ENCODE measurements at regions not wholly inside any gene's neighbourhood (a gene's known extent, or its start where the extent isn't known, plus 50 kb on each side); places are given as distances from the start of the nearest gene placed in this dataset.

DNA sequence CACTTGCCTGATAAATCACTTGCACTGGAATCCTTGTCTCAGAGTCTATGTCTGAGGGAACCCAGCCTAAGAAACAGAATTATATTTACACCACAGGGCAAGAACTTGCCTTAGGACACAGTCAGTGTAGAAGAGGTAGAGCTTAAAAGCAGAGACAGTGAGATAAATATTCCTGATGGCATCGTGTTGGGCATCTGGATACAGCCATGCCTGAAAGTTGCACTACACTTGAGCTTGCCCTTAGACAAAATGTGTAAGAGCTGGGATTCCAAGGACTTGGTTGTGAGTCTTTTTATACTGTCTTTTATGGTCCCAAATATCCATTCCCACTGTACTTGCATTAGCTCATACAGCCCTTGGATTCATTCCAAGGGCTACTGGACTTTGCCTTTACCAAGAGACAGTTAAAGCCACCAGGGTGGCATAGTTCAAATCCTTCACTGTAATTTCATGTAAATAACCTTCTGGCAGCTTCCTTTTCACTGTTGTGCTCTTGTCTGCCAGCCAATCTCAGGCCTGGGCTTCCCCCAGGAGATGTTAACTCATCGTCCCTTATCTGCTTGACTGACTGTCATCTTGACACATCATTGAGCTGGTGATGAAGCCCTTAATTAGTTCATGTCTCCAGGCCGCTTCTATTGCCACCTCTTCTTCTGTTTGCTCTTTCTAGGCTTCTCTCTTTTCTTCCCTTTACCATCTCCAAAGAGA lies 577.9 kb upstream of the TBX3 start:
- H3K27ac ChIP-seq, result no peak overlapping the region
- H3K4me1 ChIP-seq, result peaks cover 0 to 5% (median 0%) of the 10 kb centered on the region in 4 donors
- no peaks in the 10 kb centered on the region for H3K36me3 ChIP-seq
- no peaks in the 10 kb centered on the region for H3K9me3 ChIP-seq
- ATAC-seq (peak; percentile 64 to 97 (median 67)), DNase-seq (peak in 1 of 3 donors; percentile 38)
- intact Hi-C loops (cut with DNase I), result no loop called here
- no peaks in the 10 kb centered on the region for H3K27me3 ChIP-seq
- WGBS (ENCODE audit: insufficient coverage, low coverage, low lambda C conversion rate, missing lambda C conversion rate), result 31% methylated on average over 2 of the region's 3 CpGs
- TF ChIP-seq, protein P1, sequence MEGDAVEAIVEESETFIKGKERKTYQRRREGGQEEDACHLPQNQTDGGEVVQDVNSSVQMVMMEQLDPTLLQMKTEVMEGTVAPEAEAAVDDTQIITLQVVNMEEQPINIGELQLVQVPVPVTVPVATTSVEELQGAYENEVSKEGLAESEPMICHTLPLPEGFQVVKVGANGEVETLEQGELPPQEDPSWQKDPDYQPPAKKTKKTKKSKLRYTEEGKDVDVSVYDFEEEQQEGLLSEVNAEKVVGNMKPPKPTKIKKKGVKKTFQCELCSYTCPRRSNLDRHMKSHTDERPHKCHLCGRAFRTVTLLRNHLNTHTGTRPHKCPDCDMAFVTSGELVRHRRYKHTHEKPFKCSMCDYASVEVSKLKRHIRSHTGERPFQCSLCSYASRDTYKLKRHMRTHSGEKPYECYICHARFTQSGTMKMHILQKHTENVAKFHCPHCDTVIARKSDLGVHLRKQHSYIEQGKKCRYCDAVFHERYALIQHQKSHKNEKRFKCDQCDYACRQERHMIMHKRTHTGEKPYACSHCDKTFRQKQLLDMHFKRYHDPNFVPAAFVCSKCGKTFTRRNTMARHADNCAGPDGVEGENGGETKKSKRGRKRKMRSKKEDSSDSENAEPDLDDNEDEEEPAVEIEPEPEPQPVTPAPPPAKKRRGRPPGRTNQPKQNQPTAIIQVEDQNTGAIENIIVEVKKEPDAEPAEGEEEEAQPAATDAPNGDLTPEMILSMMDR (IDR thresholded peaks at IDR 0.05), result no peak
- TF ChIP-seq POLR2A (IDR thresholded peaks at IDR 0.05), result no peak
- H3K4me3 ChIP-seq, result no peak overlapping the region

DNA sequence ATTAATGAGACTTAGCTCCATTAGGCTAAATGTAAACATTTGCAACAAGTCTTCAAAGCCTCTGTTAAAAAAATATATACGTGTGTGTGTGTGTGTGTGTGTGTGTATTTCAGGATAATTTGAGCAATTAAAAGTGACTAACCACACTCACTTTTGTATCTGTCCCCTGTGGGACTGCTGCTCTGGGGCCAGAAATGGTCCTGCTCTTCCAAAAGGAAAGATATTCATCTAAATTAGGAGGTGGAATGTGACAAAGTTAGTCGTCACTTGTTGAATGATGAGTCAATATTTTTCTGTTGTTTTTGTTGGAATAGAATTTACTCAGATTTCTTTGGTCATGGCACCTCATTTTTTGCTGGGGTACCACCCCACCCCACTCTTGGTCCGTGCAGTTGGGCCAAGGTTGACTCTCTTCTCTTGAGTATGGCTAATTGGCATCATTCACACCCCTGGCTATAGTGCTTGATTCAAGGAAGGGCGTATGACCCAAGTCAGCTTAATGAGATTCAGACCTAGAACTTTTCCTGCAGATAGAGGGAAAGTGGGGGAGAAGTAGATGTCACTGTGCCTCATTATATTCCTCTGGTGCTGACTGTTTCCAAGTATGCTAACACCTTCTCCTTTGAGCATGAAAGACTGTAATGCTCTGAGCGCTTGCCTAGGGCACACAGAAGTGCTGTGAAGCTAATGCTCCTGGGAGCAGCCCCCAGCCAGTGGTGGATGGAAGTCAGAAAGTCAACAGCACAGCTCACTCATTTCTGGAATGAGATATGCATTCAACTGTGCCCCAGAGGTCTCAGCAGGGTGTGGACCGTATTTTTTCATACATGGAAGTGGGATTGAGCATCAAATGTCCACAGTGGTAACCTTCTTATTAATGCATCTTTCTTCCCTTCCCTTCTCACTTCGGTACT lies 577.0 kb upstream of the TBX3 start:
- H3K27ac ChIP-seq, result no peak overlapping the region
- ATAC-seq (no peak), DNase-seq (no peak)
- intact Hi-C loops (cut with DNase I), result no loop called here
- no peaks in the 10 kb centered on the region for H3K27me3 ChIP-seq
- 59% methylated on average over 5 of the region's 7 CpGs for WGBS (ENCODE audit: insufficient coverage, low coverage, low lambda C conversion rate, missing lambda C conversion rate)
- peaks cover 0 to 5% (median 0%) of the 10 kb centered on the region in 4 donors for H3K4me1 ChIP-seq
- no peak for TF ChIP-seq POLR2A (IDR thresholded peaks at IDR 0.05)
- TF ChIP-seq, protein P1 (IDR thresholded peaks at IDR 0.05), result no peak
- H3K9me3 ChIP-seq, result no peaks in the 10 kb centered on the region
- H3K36me3 ChIP-seq, result no peaks in the 10 kb centered on the region
- H3K4me3 ChIP-seq, result no peak overlapping the region

DNA sequence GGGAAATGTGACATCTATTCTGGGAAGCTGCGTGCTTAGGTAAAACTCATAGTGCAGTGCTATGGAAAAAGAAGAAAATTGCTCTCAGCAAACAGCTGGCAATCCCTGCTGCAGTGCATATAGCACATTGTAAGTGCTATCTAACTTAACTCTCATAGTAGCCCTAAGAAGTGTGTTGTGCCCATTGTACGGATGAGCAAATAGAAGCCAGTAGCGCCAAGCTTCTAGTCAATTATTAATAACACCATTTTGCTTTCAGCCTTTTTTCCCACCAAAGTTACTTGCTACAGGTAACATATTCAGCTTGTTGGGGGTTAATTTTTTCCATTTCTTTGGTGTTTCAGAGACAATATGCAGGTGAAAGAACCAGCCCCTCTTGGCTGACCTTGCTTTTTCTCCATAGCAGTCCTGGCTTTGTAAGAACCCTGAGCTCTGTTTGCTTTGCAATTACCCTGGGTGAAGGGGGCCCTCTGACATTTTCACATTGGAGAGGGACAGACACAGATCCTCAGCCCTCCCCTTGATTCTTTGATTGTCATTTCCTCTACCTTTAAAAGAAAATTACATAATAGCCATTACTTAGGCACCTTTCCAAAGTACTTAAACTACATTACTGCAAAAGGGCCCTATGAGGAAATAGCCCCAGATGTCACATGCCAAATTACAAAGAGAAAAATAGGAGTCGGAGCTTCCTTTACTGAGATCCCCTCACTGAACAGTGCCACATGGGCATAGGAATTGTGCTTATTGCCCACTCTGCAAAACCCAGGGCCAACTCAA lies 576.2 kb upstream of the TBX3 start:
- DNase-seq, result no peak
- Histone ChIP-seq H3K27me3 (no peaks in the 10 kb centered on the region), H3K4me3 (no peak overlapping the region), H3K4me1 (peaks cover 0 to 5% (median 0%) of the 10 kb centered on the region in 4 donors), H3K36me3 (no peaks in the 10 kb centered on the region), H3K9me3 (no peaks in the 10 kb centered on the region), H3K27ac (no peak overlapping the region)
- TF ChIP-seq, protein P1 (IDR thresholded peaks at IDR 0.05), result no peak
- TF ChIP-seq POLR2A (IDR thresholded peaks at IDR 0.05), result no peak
- 76% methylated on average over 4 of the region's 4 CpGs for WGBS (ENCODE audit: insufficient coverage, low coverage, low lambda C conversion rate, missing lambda C conversion rate)
- peak in 2 of 4 donors; percentile 30 for ATAC-seq
- intact Hi-C loops (cut with DNase I), result no loop called here

DNA sequence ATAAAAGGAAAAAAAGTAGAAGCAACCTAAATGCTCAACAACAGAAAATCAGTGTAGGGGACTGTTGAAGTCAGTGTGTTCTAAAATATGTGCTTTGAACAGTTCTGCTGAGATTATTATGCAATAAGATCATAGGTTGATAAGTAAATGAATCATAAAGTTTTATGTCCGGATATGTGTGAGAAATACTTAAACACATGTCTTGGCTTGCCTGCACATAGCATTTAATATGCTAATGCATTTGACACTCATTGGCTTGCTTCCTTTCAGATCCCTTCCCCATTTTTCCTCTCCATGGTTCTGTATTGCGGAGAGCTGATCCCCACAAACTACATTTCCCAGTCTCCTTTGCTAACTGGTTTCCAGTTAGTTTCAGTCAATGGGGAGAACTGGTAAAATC lies 573.8 kb upstream of the TBX3 start:
- Histone ChIP-seq H3K27me3 (no peaks in the 10 kb centered on the region), H3K36me3 (no peaks in the 10 kb centered on the region), H3K9me3 (no peaks in the 10 kb centered on the region), H3K4me3 (no peak overlapping the region), H3K27ac (no peak overlapping the region), H3K4me1 (peaks cover 0 to 5% (median 0%) of the 10 kb centered on the region in 4 donors)
- intact Hi-C loops (cut with DNase I), result no loop called here
- WGBS (ENCODE audit: insufficient coverage, low coverage, low lambda C conversion rate, missing lambda C conversion rate), result 79% methylated on average over 2 of the region's 2 CpGs
- ATAC-seq, result no peak
- DNase-seq, result no peak
- TF ChIP-seq POLR2A (IDR thresholded peaks at IDR 0.05), result no peak
- TF ChIP-seq, protein P1 (IDR thresholded peaks at IDR 0.05), result no peak
